Fibroblast of skin of abdomen (primary cell): ENCODE measurements at regions not wholly inside any gene's neighbourhood (a gene's known extent, or its start where the extent isn't known, plus 50 kb on each side); places are given as distances from the start of the nearest gene placed in this dataset.

Source experiments
- DNase-seq: peaks from one replicate; pipeline ENCODE4 v3.0.0-alpha.2; 2013

- no peak for DNase-seq
Measured at GRCh38 chr4:125702406-125702805, 387.7 kb downstream of the FAT4 start.

GRCh38 chr4:125703443-125703842 is 388.7 kb downstream of the FAT4 start:
- DNase-seq = peak; percentile 52

- peak; percentile 49 for DNase-seq
Measured at GRCh38 chr4:125704726-125705125, 390.0 kb downstream of the FAT4 start.

- no peak for DNase-seq
Measured at GRCh38 chr4:125705681-125706080, 390.9 kb downstream of the FAT4 start.

GRCh38 chr4:125707397-125707796 is 392.6 kb downstream of the FAT4 start:
- no peak for DNase-seq

GRCh38 chr4:125710766-125711165 is 396.0 kb downstream of the FAT4 start:
- no peak for DNase-seq

- DNase-seq = no peak
Measured at GRCh38 chr4:125714049-125714448, 399.3 kb downstream of the FAT4 start.

GRCh38 chr4:125714845-125715244 is 400.1 kb downstream of the FAT4 start:
- DNase-seq = peak; percentile 13

- DNase-seq = no peak
Measured at GRCh38 chr4:125719987-125720386, 405.2 kb downstream of the FAT4 start.

- DNase-seq = no peak
Measured at GRCh38 chr4:125722009-125722408, 407.3 kb downstream of the FAT4 start.

- no peak for DNase-seq
Measured at GRCh38 chr4:125725957-125726525, 411.3 kb downstream of the FAT4 start.

GRCh38 chr4:125727931-125728330 is 413.2 kb downstream of the FAT4 start:
- no peak for DNase-seq

GRCh38 chr4:125728568-125728967 is 413.8 kb downstream of the FAT4 start:
- peak; percentile 85 for DNase-seq

GRCh38 chr4:125729171-125729570 is 414.4 kb downstream of the FAT4 start:
- DNase-seq = no peak

GRCh38 chr4:125732632-125733031 is 417.9 kb downstream of the FAT4 start:
- no peak for DNase-seq

- DNase-seq = no peak
Measured at GRCh38 chr4:125734504-125734903, 419.7 kb downstream of the FAT4 start.

- DNase-seq = peak; percentile 93
Measured at GRCh38 chr4:125735102-125735501, 420.3 kb downstream of the FAT4 start.

- peak; percentile 28 for DNase-seq
Measured at GRCh38 chr4:125736057-125736456, 421.3 kb downstream of the FAT4 start.

GRCh38 chr4:125739760-125740159 is 425.0 kb downstream of the FAT4 start:
- peak; percentile 37 for DNase-seq

GRCh38 chr4:125741825-125742452 is 427.2 kb downstream of the FAT4 start:
- DNase-seq = peak; percentile 22

- no peak for DNase-seq
Measured at GRCh38 chr4:125744891-125745364, 430.2 kb downstream of the FAT4 start.

- no peak for DNase-seq
Measured at GRCh38 chr4:125749354-125749753, 434.6 kb downstream of the FAT4 start.

GRCh38 chr4:125750399-125750798 is 435.6 kb downstream of the FAT4 start:
- DNase-seq = peak; percentile 38

- DNase-seq = peak; percentile 26
Measured at GRCh38 chr4:125750828-125751466, 436.2 kb downstream of the FAT4 start.
